Tibial nerve (tissue), 3 donors: ENCODE measurements at regions not wholly inside any gene's neighbourhood (a gene's known extent, or its start where the extent isn't known, plus 50 kb on each side); places are given as distances from the start of the nearest gene placed in this dataset.

Experiments
- CTCF ChIP-seq, 5 experiments: fragments of 200-600 bp in 3 of 5; fragments of 450-650 bp in 2 of 5; sonication (generic) in 3 of 5; IDR thresholded peaks; one replicate each; pipeline ENCODE4 v1.5.1; 2016 to 2019; ENCODE audit warnings: antibody characterized with exemption in 5 of 5, mild to moderate bottlenecking in 3 of 5, moderate library complexity in 2 of 5
- POLR2A ChIP-seq, 2 donors: fragments of 450-650 bp; IDR thresholded peaks; one replicate each; pipeline ENCODE4 v1.6.1; 2017; ENCODE audit warnings: antibody characterized with exemption in 2 of 2, mild to moderate bottlenecking in 2 of 2, moderate library complexity in 2 of 2

- TF ChIP-seq POLR2A (IDR thresholded peaks at IDR 0.05), result no peak
- no peak for TF ChIP-seq CTCF (IDR thresholded peaks at IDR 0.05)
These were observed 71.6 kb downstream of the PDE6H start for GRCh38 chr12:15044471-15044870.
